ENCODE measurements at regions not wholly inside any gene's neighbourhood (a gene's known extent, or its start where the extent isn't known, plus 50 kb on each side); places are given as distances from the start of the nearest gene placed in this dataset.

GRCh38 chr13:80126389-80127068, 214.4 kb downstream of the SPRY2 start:
- no peak for DNase-seq

- no peak for DNase-seq
These were observed 217.0 kb downstream of the SPRY2 start for GRCh38 chr13:80123945-80124344.

- DNase-seq = no peak
These were observed 219.9 kb downstream of the SPRY2 start for GRCh38 chr13:80121038-80121437.

GRCh38 chr13:80118506-80118905, 222.4 kb downstream of the SPRY2 start:
- DNase-seq = no peak

- no peak for DNase-seq
These were observed 222.8 kb downstream of the SPRY2 start for GRCh38 chr13:80118099-80118498.

- DNase-seq = no peak
These were observed 223.4 kb downstream of the SPRY2 start for GRCh38 chr13:80117515-80117914.

- peak; percentile 62 for DNase-seq
These were observed 224.8 kb downstream of the SPRY2 start for GRCh38 chr13:80116107-80116506.

GRCh38 chr13:80115616-80116015, 225.3 kb downstream of the SPRY2 start:
- no peak for DNase-seq

GRCh38 chr13:80113714-80114454, 227.0 kb downstream of the SPRY2 start:
- no peak for DNase-seq

- no peak for DNase-seq
These were observed 231.6 kb downstream of the SPRY2 start for GRCh38 chr13:80109303-80109702.

GRCh38 chr13:80105350-80105749, 235.6 kb downstream of the SPRY2 start:
- peak; percentile 18 for DNase-seq

- no peak for DNase-seq
These were observed 239.9 kb downstream of the SPRY2 start for GRCh38 chr13:80101040-80101439.

GRCh38 chr13:80100636-80101035, 240.3 kb downstream of the SPRY2 start:
- DNase-seq = peak; percentile 89

GRCh38 chr13:80097561-80097960, 243.4 kb downstream of the SPRY2 start:
- no peak for DNase-seq

- no peak for DNase-seq
These were observed 244.5 kb downstream of the SPRY2 start for GRCh38 chr13:80096383-80096782.

- DNase-seq = no peak
These were observed 246.4 kb downstream of the SPRY2 start for GRCh38 chr13:80094526-80094925.

GRCh38 chr13:80093888-80094287, 247.0 kb downstream of the SPRY2 start:
- no peak for DNase-seq

- DNase-seq = no peak
These were observed 254.6 kb downstream of the SPRY2 start for GRCh38 chr13:80086304-80086721.

- DNase-seq = peak; percentile 88
These were observed 256.9 kb downstream of the SPRY2 start for GRCh38 chr13:80083853-80084676.

- peak; percentile 65 for DNase-seq
These were observed 257.7 kb downstream of the SPRY2 start for GRCh38 chr13:80083081-80083852.

GRCh38 chr13:80082396-80083080, 258.4 kb downstream of the SPRY2 start:
- peak; percentile 85 for DNase-seq

GRCh38 chr13:80074811-80075210, 266.1 kb downstream of the SPRY2 start:
- no peak for DNase-seq

All from fibroblast of skin of back (primary cell).